GOT3 (cell line): ENCODE measurements at regions not wholly inside any gene's neighbourhood (a gene's known extent, or its start where the extent isn't known, plus 50 kb on each side); places are given as distances from the start of the nearest gene placed in this dataset.

Source experiments
- DNase-seq: peaks from one replicate; lab custom pipeline; 2025; ENCODE audit warnings: mixed read lengths; lab: John Stamatoyannopoulos, UW

GRCh38 chr9:108551030-108551841, 304.6 kb downstream of the ACTL7B start:
- DNase-seq: no peak

- no peak for DNase-seq
Observed at GRCh38 chr9:108550106-108550505, 305.7 kb downstream of the ACTL7B start.

- no peak for DNase-seq
Observed at GRCh38 chr9:108549184-108549583, 306.6 kb downstream of the ACTL7B start.

- DNase-seq: no peak
Observed at GRCh38 chr9:108547411-108548135, 308.2 kb downstream of the ACTL7B start.

- no peak for DNase-seq
Observed at GRCh38 chr9:108546215-108546614, 309.6 kb downstream of the ACTL7B start.

GRCh38 chr9:108545436-108545835, 310.4 kb downstream of the ACTL7B start:
- no peak for DNase-seq

GRCh38 chr9:108544866-108545265, 310.9 kb downstream of the ACTL7B start:
- no peak for DNase-seq

GRCh38 chr9:108543251-108543778, 312.5 kb downstream of the ACTL7B start:
- no peak for DNase-seq

GRCh38 chr9:108537756-108538155, 318.0 kb downstream of the ACTL7B start:
- DNase-seq: no peak

- no peak for DNase-seq
Observed at GRCh38 chr9:108536836-108537601, 318.8 kb downstream of the ACTL7B start.

GRCh38 chr9:108535526-108535925, 320.3 kb downstream of the ACTL7B start:
- no peak for DNase-seq

GRCh38 chr9:108534741-108535140, 321.0 kb downstream of the ACTL7B start:
- no peak for DNase-seq

- DNase-seq: no peak
Observed at GRCh38 chr9:108530141-108530540, 325.6 kb downstream of the ACTL7B start.

GRCh38 chr9:108528231-108528630, 327.6 kb downstream of the ACTL7B start:
- DNase-seq: no peak

GRCh38 chr9:108526518-108526917, 329.3 kb downstream of the ACTL7B start:
- DNase-seq: no peak

GRCh38 chr9:108525186-108525585, 330.6 kb downstream of the ACTL7B start:
- no peak for DNase-seq

GRCh38 chr9:108521063-108521590, 334.7 kb downstream of the ACTL7B start:
- DNase-seq: no peak

- DNase-seq: no peak
Observed at GRCh38 chr9:108519437-108519836, 336.3 kb downstream of the ACTL7B start.

- DNase-seq: no peak
Observed at GRCh38 chr9:108517651-108518365, 338.0 kb downstream of the ACTL7B start.

GRCh38 chr9:108516391-108516790, 339.4 kb downstream of the ACTL7B start:
- no peak for DNase-seq

- no peak for DNase-seq
Observed at GRCh38 chr9:108515856-108516255, 339.9 kb downstream of the ACTL7B start.
